K562 (cell line): ENCODE measurements at regions not wholly inside any gene's neighbourhood (a gene's known extent, or its start where the extent isn't known, plus 50 kb on each side); places are given as distances from the start of the nearest gene placed in this dataset.

Experiments used
- ATAC-seq: fragments of 200-7000 bp; cut with Tn5 transposase; 3 replicates; pipeline ENCODE4 v1.9.1; 2020; ENCODE audit warnings: moderate library complexity
- BruUV-seq: library from RNA; stranded (reverse); fragments of 400-500 nt; replicated peaks from 2 replicates; lab custom pipeline; 2021; lab: Mats Ljungman, UMichigan
- CTCF ChIA-PET: fragments of 300-600 bp; formaldehyde crosslinking; extraction: SDS; loops from one replicate; lab custom pipeline; 2021; ENCODE audit warnings: low intra/inter-chr PET ratio; lab: Yijun Ruan, JAX
- POLR2A ChIA-PET: fragments of 300-600, 350-650 bp; sonication (Branson Sonifier 250); formaldehyde crosslinking; extraction: SDS; loops from one replicate; lab custom pipeline; 2021; ENCODE audit warnings: antibody characterized with exemption, inconsistent platforms; lab: Yijun Ruan, JAX
- DNase-seq, 4 experiments: peaks; one replicate each; pipeline versions ENCODE4 v3.0.0 to v3.0.0-alpha.2; 2011 to 2018; ENCODE audit warnings: low spot score in 3 of 4, mixed read lengths in 3 of 4; ENCODE audit errors: extremely low read depth in 1 of 4
- FAIRE-seq: peaks from 2 replicates; lab custom pipeline; 2011; peaks lifted over from hg19 to GRCh38; lab: Jason Lieb, UNC
- H2AFZ ChIP-seq: 2 replicates; pipeline ENCODE4 v1.6.0; 2011; ENCODE audit warnings: low read depth, low read length, control low read depth, inconsistent platforms
- H3K27ac ChIP-seq: fragments of 200-600 bp; 3 replicates; pipeline ENCODE4 v1.8.0; 2011; ENCODE audit warnings: low read depth, mild to moderate bottlenecking, control low read depth, inconsistent platforms, low read length, moderate library complexity, mixed read lengths; ENCODE audit errors: extremely low read depth
- H3K27me3 ChIP-seq, 2 experiments: fragments of 300-600 bp in 1 of 2; 2 replicates in 1 of 2; 3 replicates in 1 of 2; pipeline versions ENCODE4 v1.6.0 to v1.8.0; 2011; ENCODE audit warnings: inconsistent platforms in 2 of 2, low read length in 2 of 2, mild to moderate bottlenecking in 1 of 2, mixed read lengths in 1 of 2, moderate library complexity in 1 of 2; ENCODE audit not compliant: control insufficient read depth in 2 of 2, insufficient read depth in 2 of 2
- H3K36me3 ChIP-seq: fragments of 300-600 bp; 3 replicates; pipeline ENCODE4 v1.8.0; 2011; ENCODE audit warnings: mild to moderate bottlenecking, low read length, inconsistent platforms; ENCODE audit not compliant: control insufficient read depth, insufficient read depth
- H3K4me1 ChIP-seq, 2 experiments: fragments of 200-600 bp in 1 of 2; replicated peaks in 1 of 2; 2 replicates in 1 of 2; 3 replicates in 1 of 2; pipeline versions ENCODE4 v1.5.1 to v1.8.0; 2011; ENCODE audit warnings: inconsistent platforms in 2 of 2, low read length in 2 of 2, mild to moderate bottlenecking in 1 of 2, mixed read lengths in 1 of 2, moderate library complexity in 1 of 2; ENCODE audit not compliant: control insufficient read depth in 2 of 2, insufficient read depth in 2 of 2
- H3K4me2 ChIP-seq: 2 replicates; pipeline ENCODE4 v1.6.1; 2011; ENCODE audit warnings: low read length, control low read depth, inconsistent platforms, mixed read lengths; ENCODE audit not compliant: insufficient read depth
- H3K4me3 ChIP-seq: fragments of 200-600 bp; sonication (generic), shearing (Covaris generic); 2 replicates; pipeline ENCODE4 v1.5.1; 2016; ENCODE audit warnings: control low read depth, inconsistent platforms
- H3K79me2 ChIP-seq: fragments of 200-600 bp; 3 replicates; pipeline ENCODE4 v1.8.0; 2011; ENCODE audit warnings: low read length, inconsistent platforms; ENCODE audit not compliant: control insufficient read depth, insufficient read depth
- H3K9ac ChIP-seq, 2 experiments: 2 replicates each; pipeline versions ENCODE4 v1.6.0 to v1.6.1; 2011; ENCODE audit warnings: low read depth in 2 of 2, low read length in 2 of 2, control low read depth in 1 of 2, inconsistent platforms in 1 of 2, mild to moderate bottlenecking in 1 of 2, mixed read lengths in 1 of 2; ENCODE audit not compliant: insufficient read depth in 1 of 2
- H3K9me1 ChIP-seq: one replicate; pipeline ENCODE4 v1.6.0; 2011; ENCODE audit warnings: inconsistent platforms, mild to moderate bottlenecking, low read length, moderate library complexity; ENCODE audit not compliant: control insufficient read depth, insufficient read depth
- H3K9me3 ChIP-seq: replicated peaks from 2 replicates; pipeline ENCODE4 v1.5.1; 2011; ENCODE audit warnings: low read depth, low read length, inconsistent platforms; ENCODE audit not compliant: control insufficient read depth, insufficient read depth
- H4K20me1 ChIP-seq: replicated peaks from 2 replicates; pipeline ENCODE4 v1.6.1; 2011; ENCODE audit warnings: low read length, inconsistent platforms, mixed read lengths; ENCODE audit not compliant: control insufficient read depth, insufficient read depth
- CEBPG ChIP-seq, 3 experiments: fragments of 200-800 bp in 1 of 3; sonication (Bioruptor generic) in 1 of 3; sonication (generic) in 1 of 3; formaldehyde crosslinking in 1 of 3; IDR thresholded peaks in 2 of 3; conservative IDR thresholded peaks in 1 of 3; 2 replicates each; pipeline versions ENCODE4 v1.6.1 to v1.8.0; 2016 to 2022; ENCODE audit warnings: missing compliant biosample characterization in 2 of 3, missing genetic modification characterization in 2 of 3, mild to moderate bottlenecking in 1 of 3, missing genetic modification reagents in 1 of 3
- ZKSCAN1 ChIP-seq: fragments of 150-350 bp; IDR thresholded peaks from 2 replicates; pipeline ENCODE4 v1.6.1; 2016; ENCODE audit warnings: low read depth, low read length
- WGBS: fragments of 100-300 bp; shearing (Covaris generic); methylation state at CpG from one replicate; pipeline ENCODE4 v1.1.6; 2016; ENCODE audit warnings: low coverage, mixed read lengths; ENCODE audit not compliant: insufficient coverage; ENCODE audit errors: missing lambda C conversion rate; 5-methylcytosine and 5-hydroxymethylcytosine counted together
- in situ Hi-C: fragments of 300-500 bp; cut with MboI; formaldehyde crosslinking; loops from 4 replicates; pipeline ENCODE4 v1.15.0; 2018; ENCODE audit warnings: inconsistent platforms, mixed read lengths
- intact Hi-C: fragments of 100-400 bp; cut with micrococcal nuclease; formaldehyde crosslinking; loops from 2 replicates; pipeline ENCODE4 v1.14.2; 2022
- TF ChIP-seq, protein P1 (sequence below): sonication (generic); formaldehyde crosslinking; IDR thresholded peaks from 2 replicates; pipeline ENCODE4 v1.8.1; 2023; ENCODE audit warnings: mild to moderate bottlenecking, missing genetic modification reagents, moderate library complexity
- TF ChIP-seq, protein P2 (sequence below): fragments of 200-800 bp; sonication (Bioruptor generic); IDR thresholded peaks from 2 replicates; pipeline ENCODE4 v1.6.1; 2016; ENCODE audit warnings: missing genetic modification characterization, missing compliant biosample characterization

DNA sequence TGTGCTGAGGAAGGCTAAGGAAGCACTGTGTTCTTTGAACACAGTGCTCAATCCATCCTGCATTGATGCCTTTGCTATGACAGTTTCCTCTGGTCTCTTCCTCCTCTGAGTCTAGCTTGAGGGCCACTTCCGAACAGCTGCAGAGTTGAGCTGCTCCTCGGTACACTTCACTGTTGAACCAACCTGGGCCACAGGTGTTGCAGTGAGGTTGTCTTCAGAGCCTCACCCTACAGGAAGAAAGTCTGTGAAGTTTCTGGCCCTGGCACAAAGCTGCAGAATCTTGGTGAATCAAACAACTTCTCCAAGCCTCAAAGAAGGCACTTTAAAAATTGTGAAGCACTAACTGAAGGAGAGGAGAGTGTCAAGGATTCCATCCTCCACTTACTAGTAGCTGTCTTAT, 394.0 kb downstream of the KCNRG start:
- H3K27ac ChIP-seq, result no peak overlapping the region
- H3K79me2 ChIP-seq, result no peaks in the 10 kb centered on the region
- no TSS peak for BruUV-seq
- peaks cover 5 to 19% of the 10 kb centered on the region in 2 experiments; a peak in 4 of 5 replicates for H3K4me1 ChIP-seq
- no peak overlapping the region for H3K9ac ChIP-seq
- WGBS, result 86% methylated on average over 2 of the region's 2 CpGs
- no peak overlapping the region for H3K4me2 ChIP-seq
- ATAC-seq (no peak), DNase-seq (no peak)
- POLR2A ChIA-PET, result no interaction called here
- no peaks in the 10 kb centered on the region for H3K9me3 ChIP-seq
- H3K9me1 ChIP-seq, result no peaks in the 10 kb centered on the region
- no peak overlapping the region for H2AFZ ChIP-seq
- no peak for TF ChIP-seq ZKSCAN1
- TF ChIP-seq CEBPG (CRISPR knock-in tag; IDR thresholded peaks at IDR 0.05), result no peak
- TF ChIP-seq CEBPG (tag; conservative IDR thresholded peaks at IDR 0.05 in 1 of 2, IDR thresholded peaks at IDR 0.05 in 1 of 2), result no peak
- TF ChIP-seq, protein P1, sequence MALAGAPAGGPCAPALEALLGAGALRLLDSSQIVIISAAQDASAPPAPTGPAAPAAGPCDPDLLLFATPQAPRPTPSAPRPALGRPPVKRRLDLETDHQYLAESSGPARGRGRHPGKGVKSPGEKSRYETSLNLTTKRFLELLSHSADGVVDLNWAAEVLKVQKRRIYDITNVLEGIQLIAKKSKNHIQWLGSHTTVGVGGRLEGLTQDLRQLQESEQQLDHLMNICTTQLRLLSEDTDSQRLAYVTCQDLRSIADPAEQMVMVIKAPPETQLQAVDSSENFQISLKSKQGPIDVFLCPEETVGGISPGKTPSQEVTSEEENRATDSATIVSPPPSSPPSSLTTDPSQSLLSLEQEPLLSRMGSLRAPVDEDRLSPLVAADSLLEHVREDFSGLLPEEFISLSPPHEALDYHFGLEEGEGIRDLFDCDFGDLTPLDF, result no peak
- TF ChIP-seq, protein P2, sequence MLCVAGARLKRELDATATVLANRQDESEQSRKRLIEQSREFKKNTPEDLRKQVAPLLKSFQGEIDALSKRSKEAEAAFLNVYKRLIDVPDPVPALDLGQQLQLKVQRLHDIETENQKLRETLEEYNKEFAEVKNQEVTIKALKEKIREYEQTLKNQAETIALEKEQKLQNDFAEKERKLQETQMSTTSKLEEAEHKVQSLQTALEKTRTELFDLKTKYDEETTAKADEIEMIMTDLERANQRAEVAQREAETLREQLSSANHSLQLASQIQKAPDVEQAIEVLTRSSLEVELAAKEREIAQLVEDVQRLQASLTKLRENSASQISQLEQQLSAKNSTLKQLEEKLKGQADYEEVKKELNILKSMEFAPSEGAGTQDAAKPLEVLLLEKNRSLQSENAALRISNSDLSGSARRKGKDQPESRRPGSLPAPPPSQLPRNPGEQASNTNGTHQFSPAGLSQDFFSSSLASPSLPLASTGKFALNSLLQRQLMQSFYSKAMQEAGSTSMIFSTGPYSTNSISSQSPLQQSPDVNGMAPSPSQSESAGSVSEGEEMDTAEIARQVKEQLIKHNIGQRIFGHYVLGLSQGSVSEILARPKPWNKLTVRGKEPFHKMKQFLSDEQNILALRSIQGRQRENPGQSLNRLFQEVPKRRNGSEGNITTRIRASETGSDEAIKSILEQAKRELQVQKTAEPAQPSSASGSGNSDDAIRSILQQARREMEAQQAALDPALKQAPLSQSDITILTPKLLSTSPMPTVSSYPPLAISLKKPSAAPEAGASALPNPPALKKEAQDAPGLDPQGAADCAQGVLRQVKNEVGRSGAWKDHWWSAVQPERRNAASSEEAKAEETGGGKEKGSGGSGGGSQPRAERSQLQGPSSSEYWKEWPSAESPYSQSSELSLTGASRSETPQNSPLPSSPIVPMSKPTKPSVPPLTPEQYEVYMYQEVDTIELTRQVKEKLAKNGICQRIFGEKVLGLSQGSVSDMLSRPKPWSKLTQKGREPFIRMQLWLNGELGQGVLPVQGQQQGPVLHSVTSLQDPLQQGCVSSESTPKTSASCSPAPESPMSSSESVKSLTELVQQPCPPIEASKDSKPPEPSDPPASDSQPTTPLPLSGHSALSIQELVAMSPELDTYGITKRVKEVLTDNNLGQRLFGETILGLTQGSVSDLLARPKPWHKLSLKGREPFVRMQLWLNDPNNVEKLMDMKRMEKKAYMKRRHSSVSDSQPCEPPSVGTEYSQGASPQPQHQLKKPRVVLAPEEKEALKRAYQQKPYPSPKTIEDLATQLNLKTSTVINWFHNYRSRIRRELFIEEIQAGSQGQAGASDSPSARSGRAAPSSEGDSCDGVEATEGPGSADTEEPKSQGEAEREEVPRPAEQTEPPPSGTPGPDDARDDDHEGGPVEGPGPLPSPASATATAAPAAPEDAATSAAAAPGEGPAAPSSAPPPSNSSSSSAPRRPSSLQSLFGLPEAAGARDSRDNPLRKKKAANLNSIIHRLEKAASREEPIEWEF, result no peak
- TF ChIP-seq, all 486 proteins: peak for 0
- no peak overlapping the region for H3K4me3 ChIP-seq
- intact Hi-C loops (no loop called here), in situ Hi-C loops (loop anchor here (25.0 kb wide), 1 partner anchor 422 kb away; the partner anchor contains the start of gene TRIM13)
- no peaks in the 10 kb centered on the region for H4K20me1 ChIP-seq
- FAIRE-seq, result no peak
- no peaks in the 10 kb centered on the region for H3K27me3 ChIP-seq
- no peaks in the 10 kb centered on the region for H3K36me3 ChIP-seq
- CTCF ChIA-PET, result no interaction called here
